ENCODE measurements at regions not wholly inside any gene's neighbourhood (a gene's known extent, or its start where the extent isn't known, plus 50 kb on each side); places are given as distances from the start of the nearest gene placed in this dataset.
"Not testable (repeated sequence)": the region's sequence is repeated elsewhere in the genome, so short reads cannot be mapped to it uniquely, and the experiment has no call there.

- no peak for DNase-seq
These were observed 116.1 kb downstream of the CYP26B1 start for GRCh38 chr2:72031346-72032110.

GRCh38 chr2:72028996-72029395, 118.7 kb downstream of the CYP26B1 start:
- DNase-seq, result no peak

- no peak for DNase-seq
These were observed 119.2 kb downstream of the CYP26B1 start for GRCh38 chr2:72028351-72028995.

- DNase-seq, result no peak
These were observed 120.1 kb downstream of the CYP26B1 start for GRCh38 chr2:72027426-72028161.

GRCh38 chr2:72026819-72027425, 120.7 kb downstream of the CYP26B1 start:
- DNase-seq, result no peak

GRCh38 chr2:72024451-72025175, 123.0 kb downstream of the CYP26B1 start:
- DNase-seq, result no peak

GRCh38 chr2:72023678-72024390, 123.8 kb downstream of the CYP26B1 start:
- DNase-seq, result no peak

- DNase-seq, result not testable (repeated sequence)
These were observed 126.3 kb downstream of the CYP26B1 start for GRCh38 chr2:72021371-72021770.

- no peak for DNase-seq
These were observed 132.4 kb downstream of the CYP26B1 start for GRCh38 chr2:72015266-72015665.

GRCh38 chr2:72014831-72015230, 132.8 kb downstream of the CYP26B1 start:
- DNase-seq, result no peak

- no peak for DNase-seq
These were observed 133.9 kb downstream of the CYP26B1 start for GRCh38 chr2:72013726-72014125.

- no peak for DNase-seq
These were observed 134.6 kb downstream of the CYP26B1 start for GRCh38 chr2:72012886-72013574.

- no peak for DNase-seq
These were observed 135.9 kb downstream of the CYP26B1 start for GRCh38 chr2:72011791-72012190.

GRCh38 chr2:72011370-72011689, 136.3 kb downstream of the CYP26B1 start:
- no peak for DNase-seq

- no peak for DNase-seq
These were observed 136.9 kb downstream of the CYP26B1 start for GRCh38 chr2:72010647-72011369.

GRCh38 chr2:72008608-72009007, 139.1 kb downstream of the CYP26B1 start:
- DNase-seq, result no peak

GRCh38 chr2:72007402-72007801, 140.3 kb downstream of the CYP26B1 start:
- no peak for DNase-seq

GRCh38 chr2:72006188-72006736, 141.4 kb downstream of the CYP26B1 start:
- no peak for DNase-seq

- no peak for DNase-seq
These were observed 142.7 kb downstream of the CYP26B1 start for GRCh38 chr2:72004976-72005375.

GRCh38 chr2:72004201-72004915, 143.3 kb downstream of the CYP26B1 start:
- no peak for DNase-seq
